CD4-positive, alpha-beta T cell treated with Interferon alpha-2 for 1 hour (primary cell): ENCODE measurements at regions not wholly inside any gene's neighbourhood (a gene's known extent, or its start where the extent isn't known, plus 50 kb on each side); places are given as distances from the start of the nearest gene placed in this dataset.

Source experiments
- DNase-seq, 2 donors: peaks; one replicate each; pipeline ENCODE4 v3.0.0-alpha.2; 2020 to 2022

DNA sequence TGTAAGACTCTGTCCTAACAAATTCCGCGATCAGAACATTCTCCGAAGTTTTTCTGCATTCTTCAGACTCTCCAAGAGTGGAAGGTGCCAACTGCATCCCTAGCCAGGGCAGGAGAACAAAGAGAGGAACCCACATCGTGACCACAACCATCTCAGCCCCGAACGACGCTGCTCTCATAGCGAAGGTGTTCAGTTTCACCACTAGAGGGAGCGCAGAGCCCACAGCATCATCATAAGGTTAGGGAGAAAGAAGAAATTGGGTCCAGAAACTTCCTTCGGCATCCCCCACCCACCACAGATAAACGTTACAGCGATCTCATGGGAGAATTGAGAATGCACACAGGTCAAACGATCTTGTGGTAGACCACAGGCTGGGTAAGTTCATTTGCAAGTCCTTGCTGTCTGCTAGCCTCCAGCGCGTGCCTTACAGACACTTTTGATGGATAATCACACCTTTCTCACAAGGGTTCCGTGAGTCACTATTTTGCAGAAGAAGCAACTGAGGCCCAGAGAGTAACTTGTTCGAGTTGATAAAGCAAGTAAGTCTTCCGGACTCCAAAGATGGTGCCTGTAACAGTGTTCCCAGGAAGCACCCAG is 53.7 kb upstream of the ARL4C start:
- peak; percentile 53 to 68 for DNase-seq

DNA sequence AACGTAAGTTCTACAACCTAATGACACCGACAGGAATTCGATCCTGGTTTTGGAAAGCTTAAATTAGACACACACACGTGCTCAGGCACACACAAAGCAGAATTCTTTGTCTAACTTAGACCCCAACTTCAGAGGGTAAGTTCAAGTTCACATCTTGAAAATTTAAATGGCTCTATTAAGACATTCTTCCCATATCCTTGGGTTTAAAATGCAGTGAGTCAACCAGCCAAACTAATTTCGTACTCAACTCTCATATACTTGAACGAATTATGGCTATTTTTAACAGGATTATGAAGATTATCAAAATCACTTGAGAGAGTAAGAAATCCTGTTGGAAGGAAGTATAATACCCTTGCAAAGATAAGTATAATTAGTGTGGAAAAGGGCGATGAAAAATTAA is 53.2 kb upstream of the ARL4C start:
- DNase-seq, result no peak

DNA sequence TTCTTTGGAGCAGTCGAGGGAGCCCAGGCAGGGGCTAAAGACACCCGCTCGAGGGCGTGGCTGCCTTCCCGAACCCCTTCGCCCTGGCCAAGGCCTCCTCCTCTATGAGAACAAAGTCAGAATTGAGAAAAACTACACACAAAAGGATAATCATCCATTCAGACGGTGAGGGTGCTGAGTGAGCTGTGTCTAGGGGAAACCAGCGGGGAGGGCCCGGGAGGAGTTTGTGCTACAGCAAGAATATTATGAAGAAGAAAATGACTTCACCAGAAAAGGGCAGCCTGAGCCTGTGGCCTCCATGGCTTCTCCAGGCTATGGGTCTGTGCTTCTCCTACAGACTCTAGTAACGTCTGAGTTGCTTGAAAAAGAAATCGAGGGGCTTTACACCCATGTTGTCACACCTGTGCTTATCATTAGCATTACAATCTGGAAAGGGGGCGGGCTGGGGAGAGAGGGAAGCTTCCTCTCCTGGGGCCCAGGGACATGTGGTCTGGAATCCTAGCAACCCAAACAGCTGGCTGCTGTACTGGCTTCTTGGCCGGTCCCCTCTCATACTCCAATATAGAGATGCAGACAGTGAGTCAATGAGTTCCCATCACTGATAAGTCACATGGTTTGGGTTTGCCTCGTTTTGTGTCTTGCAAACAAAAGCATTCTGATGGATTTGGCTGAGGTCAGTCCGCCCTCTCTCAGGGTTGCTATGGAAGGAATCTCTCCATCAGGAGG is 52.0 kb upstream of the ARL4C start:
- no peak for DNase-seq

DNA sequence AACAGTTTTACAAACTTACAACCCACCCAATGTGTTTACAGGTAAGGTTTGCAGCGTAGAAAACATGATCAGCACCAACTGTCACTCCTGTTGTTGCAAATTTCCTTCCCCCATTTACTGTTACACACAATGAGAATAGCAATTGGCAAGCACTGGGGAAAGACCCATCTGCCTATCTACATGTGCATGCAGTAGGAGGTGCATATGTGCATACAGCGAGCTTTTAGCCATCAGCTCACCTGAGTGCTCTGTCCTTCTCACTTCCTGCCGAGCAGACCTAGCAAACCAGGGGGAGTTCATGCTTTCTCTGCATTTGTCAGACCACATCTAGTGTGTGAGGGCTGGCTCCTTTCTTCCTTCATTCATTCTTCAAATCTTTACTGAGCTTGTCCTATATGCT is 49.9 kb upstream of the ARL4C start:
- no peak for DNase-seq
